GM12872 (cell line): ENCODE measurements at regions not wholly inside any gene's neighbourhood (a gene's known extent, or its start where the extent isn't known, plus 50 kb on each side); places are given as distances from the start of the nearest gene placed in this dataset.

Experiments
- TF ChIP-seq, protein P1 (sequence below): IDR thresholded peaks from 3 replicates; pipeline ENCODE4 v1.5.1; 2011; ENCODE audit warnings: low read depth, mild to moderate bottlenecking, low read length, moderate library complexity; ENCODE audit not compliant: insufficient read depth

DNA sequence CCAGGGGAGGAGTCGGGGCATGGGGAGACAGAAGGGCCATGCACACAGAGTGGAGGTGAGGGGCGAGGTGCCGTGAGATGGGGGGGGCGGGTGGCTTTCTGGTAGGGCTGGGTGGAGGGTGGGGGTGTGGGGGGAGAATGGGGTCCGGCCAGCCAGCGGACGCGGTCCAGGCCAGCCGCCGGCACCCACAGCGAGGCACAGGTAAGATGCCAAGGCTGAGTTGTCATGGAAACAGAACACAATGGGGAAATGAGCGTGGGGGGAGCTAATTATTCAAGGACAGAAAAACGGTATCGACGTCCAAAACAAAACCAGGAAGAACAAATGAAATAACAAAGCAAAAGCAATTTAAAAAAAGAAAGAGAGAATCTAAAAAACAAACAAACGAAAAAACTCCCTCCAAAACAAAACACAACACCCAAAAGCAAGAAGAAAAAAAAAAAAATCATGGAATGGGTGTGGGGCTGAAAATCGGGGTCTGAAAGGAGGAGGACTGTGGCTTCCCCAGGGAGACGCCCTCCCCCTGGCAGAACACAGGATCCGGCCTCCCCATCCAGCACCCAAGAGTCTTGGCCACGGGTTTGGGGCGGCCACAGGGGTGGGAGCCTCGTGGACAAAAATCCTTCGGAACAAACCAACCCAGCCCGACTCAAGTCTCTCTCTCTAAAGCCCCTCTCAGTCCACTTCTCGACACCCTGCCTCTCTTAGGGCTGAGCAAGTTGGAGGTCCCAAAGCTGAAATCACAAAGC, 92.5 kb downstream of the PTPRS start:
- TF ChIP-seq, protein P1, sequence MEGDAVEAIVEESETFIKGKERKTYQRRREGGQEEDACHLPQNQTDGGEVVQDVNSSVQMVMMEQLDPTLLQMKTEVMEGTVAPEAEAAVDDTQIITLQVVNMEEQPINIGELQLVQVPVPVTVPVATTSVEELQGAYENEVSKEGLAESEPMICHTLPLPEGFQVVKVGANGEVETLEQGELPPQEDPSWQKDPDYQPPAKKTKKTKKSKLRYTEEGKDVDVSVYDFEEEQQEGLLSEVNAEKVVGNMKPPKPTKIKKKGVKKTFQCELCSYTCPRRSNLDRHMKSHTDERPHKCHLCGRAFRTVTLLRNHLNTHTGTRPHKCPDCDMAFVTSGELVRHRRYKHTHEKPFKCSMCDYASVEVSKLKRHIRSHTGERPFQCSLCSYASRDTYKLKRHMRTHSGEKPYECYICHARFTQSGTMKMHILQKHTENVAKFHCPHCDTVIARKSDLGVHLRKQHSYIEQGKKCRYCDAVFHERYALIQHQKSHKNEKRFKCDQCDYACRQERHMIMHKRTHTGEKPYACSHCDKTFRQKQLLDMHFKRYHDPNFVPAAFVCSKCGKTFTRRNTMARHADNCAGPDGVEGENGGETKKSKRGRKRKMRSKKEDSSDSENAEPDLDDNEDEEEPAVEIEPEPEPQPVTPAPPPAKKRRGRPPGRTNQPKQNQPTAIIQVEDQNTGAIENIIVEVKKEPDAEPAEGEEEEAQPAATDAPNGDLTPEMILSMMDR: no peak

DNA sequence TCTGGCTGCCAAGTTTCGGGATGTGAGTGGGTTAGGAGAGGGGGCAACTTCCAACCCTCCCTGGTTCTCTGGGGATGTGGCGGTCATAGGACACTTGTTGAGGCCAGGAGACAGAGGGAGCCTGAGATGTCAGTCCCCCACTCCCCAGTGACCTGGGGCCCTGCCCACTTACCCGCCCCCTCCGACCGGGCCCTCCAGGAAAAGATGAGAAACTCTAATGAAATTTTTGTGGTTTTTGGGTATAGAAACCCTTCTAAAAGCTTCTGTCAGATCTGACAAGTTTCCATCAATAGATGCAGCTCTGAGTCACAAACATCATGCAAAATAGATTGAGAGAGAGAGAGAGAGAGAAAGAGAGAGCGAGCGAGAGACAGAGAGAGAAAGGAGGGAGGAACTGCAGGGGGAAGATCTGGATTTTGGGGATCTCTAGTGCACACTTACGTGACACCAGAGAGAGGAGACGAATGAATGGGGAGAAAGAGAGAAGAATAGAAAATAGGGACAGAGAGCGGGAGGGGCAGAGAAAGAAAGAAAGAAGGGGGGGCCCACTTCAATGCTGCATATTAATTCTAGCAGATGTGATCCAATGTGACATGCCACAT, 94.0 kb downstream of the PTPRS start:
- TF ChIP-seq, protein P1: no peak

DNA sequence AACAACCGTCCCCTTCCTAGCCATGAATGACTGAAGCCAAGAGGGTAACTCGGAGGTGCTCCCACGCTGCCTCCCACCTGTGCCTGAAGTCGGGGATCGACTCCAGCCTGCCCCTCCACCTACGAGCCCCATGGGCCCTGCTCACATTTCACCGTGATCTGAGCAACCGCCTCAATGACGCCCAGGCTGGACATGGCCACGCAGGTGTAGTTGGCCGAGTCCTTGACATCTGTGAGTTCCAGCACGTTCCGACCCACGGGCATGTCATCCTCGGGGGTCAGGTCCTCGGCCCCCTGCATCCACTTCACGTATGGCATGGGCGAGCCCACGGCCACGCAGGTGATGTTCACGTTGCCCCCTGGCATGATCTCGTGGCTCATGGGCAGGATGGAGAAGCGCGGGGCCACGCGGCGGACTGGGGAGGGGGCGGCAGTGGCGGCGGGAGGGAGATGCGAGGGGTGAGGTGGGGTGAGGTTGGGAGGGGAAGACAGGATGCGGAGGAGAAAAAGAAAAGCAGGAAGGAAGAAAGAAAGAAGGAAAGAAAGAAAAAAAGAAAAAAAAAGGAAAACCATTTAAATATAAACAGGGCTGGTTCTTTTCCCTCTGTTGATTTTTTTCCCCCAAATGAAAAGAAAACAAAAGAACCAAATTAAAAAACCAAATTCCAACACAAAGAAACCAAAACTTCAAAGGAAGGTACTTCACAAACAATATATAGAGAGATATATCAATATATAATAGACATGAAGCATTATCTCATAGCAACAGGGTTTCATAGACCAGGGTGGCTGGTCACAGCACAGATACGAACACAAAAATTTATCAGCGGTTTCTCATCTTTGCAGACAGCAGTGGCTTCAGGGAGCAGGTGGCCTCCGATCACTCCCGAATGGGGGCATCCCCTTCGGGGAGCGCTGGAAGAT, 94.7 kb downstream of the PTPRS start:
- TF ChIP-seq, protein P1: no peak

DNA sequence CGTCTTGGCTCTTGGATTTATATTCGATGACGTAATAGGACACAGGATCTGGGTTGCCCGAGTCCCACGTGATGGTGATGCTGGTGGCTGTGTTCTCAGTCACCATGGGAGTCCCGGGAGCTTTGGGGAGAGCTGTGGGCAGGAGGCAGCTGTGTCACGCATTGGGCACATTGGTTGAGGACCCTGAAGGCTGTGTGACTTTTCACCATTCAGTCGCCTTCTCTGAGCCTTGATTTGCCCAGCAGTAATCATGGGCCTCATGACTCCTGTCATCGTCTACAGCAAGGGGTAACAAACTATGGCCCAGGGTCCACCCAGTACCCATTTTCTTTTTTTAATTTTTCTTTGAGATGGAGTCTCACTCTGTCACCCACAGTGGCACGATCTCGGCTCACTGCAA, 96.3 kb downstream of the PTPRS start:
- TF ChIP-seq, protein P1: no peak

DNA sequence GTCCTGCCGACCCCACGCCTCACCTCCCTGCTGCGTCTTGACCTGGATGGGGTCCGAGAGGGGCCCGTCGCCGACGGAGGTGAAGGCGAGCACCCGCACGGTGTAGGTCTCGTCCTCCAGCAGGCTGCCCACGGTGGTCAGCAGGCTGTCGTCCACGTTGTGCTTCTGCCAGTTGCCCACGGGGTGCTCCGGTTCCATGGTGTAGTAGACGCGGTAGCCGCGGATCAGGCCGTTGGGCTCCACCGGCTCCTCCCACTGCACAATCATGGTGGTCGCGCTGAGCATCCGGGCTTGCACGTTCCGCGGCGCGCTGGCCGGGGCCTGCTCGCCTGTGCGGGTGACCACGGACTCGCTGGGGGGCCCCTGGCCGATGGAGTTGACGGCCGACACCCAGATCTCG, 96.7 kb downstream of the PTPRS start:
- TF ChIP-seq, protein P1: no peak

DNA sequence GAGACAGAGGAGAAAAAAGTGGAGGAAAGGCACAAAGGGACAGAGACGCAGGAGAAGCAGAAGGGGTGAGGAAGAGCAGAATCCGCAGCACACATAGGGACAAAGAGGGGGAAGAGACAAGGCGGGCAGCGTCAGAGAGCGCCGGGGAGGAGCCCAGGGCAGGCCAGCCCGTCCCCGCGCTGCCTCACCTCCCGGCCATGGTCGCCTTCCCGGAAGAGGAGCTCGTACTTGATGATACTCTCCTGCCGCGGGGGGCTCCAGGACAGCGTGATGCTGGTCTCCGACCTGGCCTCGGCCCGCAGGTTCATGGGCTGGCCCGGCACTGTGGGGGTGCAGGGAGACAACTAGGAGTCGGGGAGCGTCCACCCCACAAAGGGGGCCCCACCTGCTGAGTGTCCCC, 100.6 kb downstream of the PTPRS start:
- TF ChIP-seq, protein P1: no peak

DNA sequence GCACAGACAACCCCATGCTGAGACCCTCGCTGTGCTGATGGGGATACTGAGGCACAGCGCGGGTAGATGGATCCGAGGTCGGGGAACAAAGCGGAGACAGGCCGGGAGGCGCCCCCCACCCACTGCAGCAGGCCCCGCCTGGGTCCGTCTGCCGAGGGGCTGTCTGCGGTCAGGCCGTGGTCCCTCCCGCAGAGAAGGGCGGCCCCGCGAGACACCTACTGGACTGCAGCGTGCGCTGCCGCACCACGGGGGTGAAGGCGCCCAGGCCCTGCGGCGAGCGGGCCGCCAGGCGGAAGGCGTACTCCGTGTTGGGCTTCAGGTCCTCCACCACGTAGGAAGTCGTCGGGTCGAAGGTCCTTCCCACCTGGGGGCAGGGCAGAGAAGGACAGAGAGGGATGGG, 101.9 kb downstream of the PTPRS start:
- TF ChIP-seq, protein P1: no peak
